ENCODE measurements at regions not wholly inside any gene's neighbourhood (a gene's known extent, or its start where the extent isn't known, plus 50 kb on each side); places are given as distances from the start of the nearest gene placed in this dataset.

- ATAC-seq (no peak), DNase-seq (no peak)
- no peak overlapping the region for H3K27ac Mint-ChIP-seq
- intact Hi-C loops (cut with micrococcal nuclease) = no loop called here
- H3K4me1 Mint-ChIP-seq (ENCODE audit: low read depth) = no peaks in the 10 kb centered on the region
- CTCF ChIA-PET = interaction anchor here (0.7 kb wide), 2 partner anchors 9 to 192 kb away, joined by 3 to 4 read pairs; no protein-coding TSS in a partner anchor
- no peak overlapping the region for H3K4me3 Mint-ChIP-seq
- H3K9me3 Mint-ChIP-seq = no peaks in the 10 kb centered on the region
- H3K36me3 Mint-ChIP-seq (ENCODE audit: low read depth) = no peaks in the 10 kb centered on the region
- peaks cover 10% of the 10 kb centered on the region for H3K27me3 Mint-ChIP-seq
- TF ChIP-seq CTCF (IDR thresholded peaks at IDR 0.05) = no peak
- POLR2A ChIA-PET = no interaction called here
These were observed 312.8 kb upstream of the ZNF507 start for GRCh38 chr19:32032561-32032960.

GRCh38 chr19:32035626-32036025 lies 309.8 kb upstream of the ZNF507 start:
- Mint-ChIP-seq H3K27ac (no peak overlapping the region), H3K36me3 (ENCODE audit: low read depth) (no peaks in the 10 kb centered on the region), H3K4me1 (ENCODE audit: low read depth) (no peaks in the 10 kb centered on the region), H3K9me3 (no peaks in the 10 kb centered on the region), H3K4me3 (no peak overlapping the region), H3K27me3 (peaks cover 11% of the 10 kb centered on the region)
- TF ChIP-seq CTCF (IDR thresholded peaks at IDR 0.05) = no peak
- CTCF ChIA-PET = no interaction called here
- POLR2A ChIA-PET = no interaction called here
- DNase-seq = no peak
- no peak for ATAC-seq
- intact Hi-C loops (cut with micrococcal nuclease) = no loop called here

GRCh38 chr19:32038021-32038920 lies 307.1 kb upstream of the ZNF507 start:
- TF ChIP-seq CTCF (IDR thresholded peaks at IDR 0.05) = no peak
- intact Hi-C loops (cut with micrococcal nuclease) = no loop called here
- no peaks in the 10 kb centered on the region for H3K36me3 Mint-ChIP-seq (ENCODE audit: low read depth)
- CTCF ChIA-PET = interaction anchor here (1.1 kb wide), 1 partner anchor 186 kb away, joined by 3 read pairs; no protein-coding TSS in a partner anchor
- ATAC-seq = no peak
- H3K27me3 Mint-ChIP-seq = peaks cover 10% of the 10 kb centered on the region
- DNase-seq = no peak
- no peak overlapping the region for H3K4me3 Mint-ChIP-seq
- no peaks in the 10 kb centered on the region for H3K4me1 Mint-ChIP-seq (ENCODE audit: low read depth)
- POLR2A ChIA-PET = interaction anchor here (1.1 kb wide), 1 partner anchor 10 kb away, joined by 3 read pairs; no protein-coding TSS in a partner anchor
- H3K9me3 Mint-ChIP-seq = no peaks in the 10 kb centered on the region
- H3K27ac Mint-ChIP-seq = no peak overlapping the region

GRCh38 chr19:32038961-32039360 lies 306.4 kb upstream of the ZNF507 start:
- Mint-ChIP-seq H3K27ac (no peak overlapping the region), H3K9me3 (no peaks in the 10 kb centered on the region), H3K36me3 (ENCODE audit: low read depth) (no peaks in the 10 kb centered on the region), H3K27me3 (peaks cover 12% of the 10 kb centered on the region), H3K4me1 (ENCODE audit: low read depth) (no peaks in the 10 kb centered on the region), H3K4me3 (no peak overlapping the region)
- CTCF ChIA-PET = interaction anchor here (1.1 kb wide), 1 partner anchor 185 kb away, joined by 3 read pairs; no protein-coding TSS in a partner anchor
- no peak for DNase-seq
- TF ChIP-seq CTCF (IDR thresholded peaks at IDR 0.05) = no peak
- ATAC-seq = no peak
- POLR2A ChIA-PET = interaction anchor here (1.1 kb wide), 1 partner anchor 11 kb away, joined by 3 read pairs; no protein-coding TSS in a partner anchor
- intact Hi-C loops (cut with micrococcal nuclease) = no loop called here

GRCh38 chr19:32039440-32039839 lies 306.0 kb upstream of the ZNF507 start:
- Mint-ChIP-seq H3K4me3 (no peak overlapping the region), H3K27me3 (peaks cover 15% of the 10 kb centered on the region), H3K9me3 (no peaks in the 10 kb centered on the region), H3K27ac (no peak overlapping the region), H3K36me3 (ENCODE audit: low read depth) (no peaks in the 10 kb centered on the region), H3K4me1 (ENCODE audit: low read depth) (no peaks in the 10 kb centered on the region)
- no peak for ATAC-seq
- intact Hi-C loops (cut with micrococcal nuclease) = no loop called here
- CTCF ChIA-PET = interaction anchor here (1.1 to 1.5 kb wide), 2 partner anchors 11 to 185 kb away, joined by 3 read pairs; no protein-coding TSS in a partner anchor
- POLR2A ChIA-PET = no interaction called here
- no peak for DNase-seq
- TF ChIP-seq CTCF (IDR thresholded peaks at IDR 0.05) = no peak
